Subcutaneous abdominal adipose tissue (tissue), 5 donors: ENCODE measurements at regions not wholly inside any gene's neighbourhood (a gene's known extent, or its start where the extent isn't known, plus 50 kb on each side); places are given as distances from the start of the nearest gene placed in this dataset.
"Not testable (repeated sequence)": the region's sequence is repeated elsewhere in the genome, so short reads cannot be mapped to it uniquely, and the experiment has no call there.

Experiments
- H3K27ac ChIP-seq: one replicate; pipeline ENCODE4 v1.7.0; 2013; ENCODE audit warnings: low read depth, mild to moderate bottlenecking, inconsistent platforms, low read length, moderate library complexity
- H3K27me3 ChIP-seq, 5 donors: one replicate each; pipeline ENCODE4 v1.7.0; 2013; ENCODE audit warnings: low read length in 5 of 5, inconsistent platforms in 1 of 5; ENCODE audit not compliant: control insufficient read depth in 5 of 5, insufficient read depth in 4 of 5
- H3K36me3 ChIP-seq, 5 donors: one replicate each; pipeline ENCODE4 v1.7.0; 2013; ENCODE audit warnings: low read length in 5 of 5; ENCODE audit not compliant: control insufficient read depth in 5 of 5, insufficient read depth in 5 of 5
- H3K4me1 ChIP-seq, 5 donors: one replicate each; pipeline ENCODE4 v1.7.0; 2013; ENCODE audit warnings: low read length in 5 of 5, mild to moderate bottlenecking in 3 of 5, moderate library complexity in 1 of 5; ENCODE audit not compliant: control insufficient read depth in 5 of 5, insufficient read depth in 5 of 5
- H3K4me3 ChIP-seq, 5 donors: one replicate each; pipeline ENCODE4 v1.7.0; 2013; ENCODE audit warnings: low read length in 5 of 5, low read depth in 1 of 5
- H3K9ac ChIP-seq, 5 donors: one replicate each; pipeline ENCODE4 v1.7.0; 2013; ENCODE audit warnings: low read length in 5 of 5, mild to moderate bottlenecking in 4 of 5, moderate library complexity in 3 of 5
- H3K9me3 ChIP-seq, 5 donors: one replicate each; pipeline ENCODE4 v1.7.0; 2013; ENCODE audit warnings: low read length in 5 of 5; ENCODE audit not compliant: control insufficient read depth in 5 of 5
- donor health status: healthy.
- donor health status: healthy.
- donor health status: healthy.
- donor health status: healthy.
- donor health status: healthy.

- Histone ChIP-seq H3K27me3 (no peaks in the 10 kb centered on the region), H3K27ac (no peak overlapping the region)
Measured at GRCh38 chr4:19494961-19495360, 756.7 kb upstream of the SLIT2 start.

DNA sequence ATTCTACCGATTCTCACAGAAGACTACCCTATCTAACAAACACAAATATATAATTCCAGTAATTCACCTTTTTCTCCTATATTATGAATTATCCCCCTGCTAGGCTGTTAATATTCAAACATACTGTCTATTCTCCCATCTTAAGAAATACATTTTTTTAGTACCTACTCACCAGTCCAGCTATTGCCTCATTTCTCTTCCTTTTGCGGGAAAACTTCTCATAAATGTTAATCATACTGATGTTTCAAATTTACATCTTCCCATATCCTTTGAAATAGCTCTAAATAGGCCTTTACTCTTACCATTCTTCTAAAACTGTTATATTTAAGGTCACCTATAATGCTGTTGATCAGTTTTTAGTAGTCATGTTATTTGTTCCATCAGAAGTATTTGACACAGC lies 759.1 kb upstream of the SLIT2 start:
- Histone ChIP-seq H3K9me3 (no peaks in the 10 kb centered on the region), H3K4me3 (no peak overlapping the region), H3K4me1 (no peaks in the 10 kb centered on the region), H3K27me3 (no peaks in the 10 kb centered on the region), H3K36me3 (no peaks in the 10 kb centered on the region), H3K9ac (no peak overlapping the region), H3K27ac (no peak overlapping the region)

More at GRCh38 chr4:19494961-19495360, 756.7 kb upstream of the SLIT2 start:
- Histone ChIP-seq H3K4me1 (no peaks in the 10 kb centered on the region), H3K9ac (no peak overlapping the region), H3K4me3 (no peak overlapping the region), H3K36me3 (no peaks in the 10 kb centered on the region), H3K9me3 (no peaks in the 10 kb centered on the region)

GRCh38 chr4:19486400-19486799 lies 765.3 kb upstream of the SLIT2 start:
- no peaks in the 10 kb centered on the region for H3K4me1 ChIP-seq
- H3K9me3 ChIP-seq = no peaks in the 10 kb centered on the region
- no peak overlapping the region for H3K4me3 ChIP-seq
- no peak overlapping the region for H3K27ac ChIP-seq
- H3K9ac ChIP-seq = no peak overlapping the region
- H3K36me3 ChIP-seq = no peaks in the 10 kb centered on the region
- no peaks in the 10 kb centered on the region for H3K27me3 ChIP-seq

GRCh38 chr4:19478791-19479190 lies 772.9 kb upstream of the SLIT2 start:
- Histone ChIP-seq H3K36me3 (no peaks in the 10 kb centered on the region), H3K9me3 (no peaks in the 10 kb centered on the region), H3K4me1 (peaks cover 0 to 3% (median under 1%) of the 10 kb centered on the region in 5 donors), H3K27me3 (no peaks in the 10 kb centered on the region), H3K9ac (no peak overlapping the region), H3K27ac (no peak overlapping the region), H3K4me3 (no peak overlapping the region)

DNA sequence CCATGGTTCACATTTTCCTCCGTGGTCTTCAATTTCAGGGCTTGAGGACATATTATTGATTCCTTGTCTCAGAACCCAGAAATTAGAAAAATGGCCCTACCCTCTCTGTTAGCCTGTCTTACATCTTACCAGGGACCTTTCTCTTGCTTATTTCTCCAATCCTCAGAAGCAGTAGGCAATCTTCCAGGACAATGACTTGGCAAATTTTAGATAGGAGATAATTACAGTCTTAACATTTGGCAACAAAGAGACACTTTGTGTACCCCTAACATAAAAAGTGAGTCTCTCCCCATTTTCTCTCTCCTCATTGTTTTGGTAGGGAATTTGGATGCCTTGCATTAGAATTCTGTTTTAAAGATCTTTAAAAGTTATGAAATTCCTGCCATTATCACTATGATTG lies 778.1 kb upstream of the SLIT2 start:
- Histone ChIP-seq H3K27me3 (no peaks in the 10 kb centered on the region), H3K36me3 (no peaks in the 10 kb centered on the region)

DNA sequence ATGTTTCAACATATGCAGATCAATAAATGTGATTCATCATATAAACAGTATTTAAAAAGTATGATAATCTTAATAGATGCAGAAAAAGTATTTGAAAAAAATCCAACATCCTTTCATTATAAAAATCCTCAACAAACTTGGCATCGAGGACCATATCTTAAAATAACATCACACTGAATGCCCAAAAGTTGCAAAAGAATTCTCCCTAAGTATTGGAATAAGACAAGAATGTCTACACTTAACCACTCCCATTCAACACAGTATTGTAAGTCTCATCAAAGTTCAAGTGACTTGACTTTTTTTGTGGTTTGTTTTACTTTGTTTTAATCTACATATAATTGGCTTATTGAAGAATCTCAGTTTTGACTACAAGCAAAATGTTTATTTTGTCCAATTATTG lies 779.0 kb upstream of the SLIT2 start:
- H3K9me3 ChIP-seq = no peaks in the 10 kb centered on the region
- no peak overlapping the region for H3K9ac ChIP-seq
- H3K27me3 ChIP-seq = no peaks in the 10 kb centered on the region
- no peak overlapping the region for H3K4me3 ChIP-seq
- H3K27ac ChIP-seq = no peak overlapping the region
- peaks cover 0 to 17% (median 6%) of the 10 kb centered on the region in 5 donors for H3K4me1 ChIP-seq
- H3K36me3 ChIP-seq = no peaks in the 10 kb centered on the region

More for the DNA sequence above, 778.1 kb upstream of the SLIT2 start:
- peaks cover 0 to 17% (median 6%) of the 10 kb centered on the region in 5 donors for H3K4me1 ChIP-seq
- H3K9ac ChIP-seq = no peak overlapping the region
- no peak overlapping the region for H3K27ac ChIP-seq
- H3K9me3 ChIP-seq = no peaks in the 10 kb centered on the region
- H3K4me3 ChIP-seq = no peak overlapping the region

DNA sequence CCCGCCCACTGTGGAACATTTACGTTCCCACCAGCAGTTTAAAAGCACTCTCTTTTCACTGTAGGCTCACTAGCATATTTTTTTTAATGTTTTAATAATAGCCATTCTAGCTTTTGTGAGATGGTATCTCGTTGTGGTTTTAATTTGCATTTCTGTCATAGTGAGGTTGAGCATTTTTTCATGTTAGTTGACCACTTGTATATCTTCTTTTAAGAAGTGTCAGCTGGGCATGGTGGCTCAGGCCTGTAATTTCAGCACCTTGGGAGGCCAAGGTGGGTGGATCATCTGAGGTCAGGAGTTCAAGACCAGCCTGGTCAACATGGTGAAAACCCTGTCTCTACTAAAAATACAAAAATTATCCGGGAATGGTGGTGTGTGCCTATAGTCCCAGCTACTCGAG lies 781.7 kb upstream of the SLIT2 start:
- H3K27ac ChIP-seq, H3K4me3 ChIP-seq, H3K9me3 ChIP-seq, H3K36me3 ChIP-seq, H3K27me3 ChIP-seq, H3K9ac ChIP-seq: not testable (repeated sequence)
- peaks cover 0 to 17% (median 6%) of the 10 kb centered on the region in 5 donors for H3K4me1 ChIP-seq

- no peak overlapping the region for H3K4me3 ChIP-seq
- H3K27me3 ChIP-seq = no peaks in the 10 kb centered on the region
- H3K27ac ChIP-seq = no peak overlapping the region
- H3K4me1 ChIP-seq = no peaks in the 10 kb centered on the region
- H3K36me3 ChIP-seq = no peaks in the 10 kb centered on the region
- H3K9me3 ChIP-seq = no peaks in the 10 kb centered on the region
- no peak overlapping the region for H3K9ac ChIP-seq
Measured at GRCh38 chr4:19462117-19462516, 789.6 kb upstream of the SLIT2 start.

- Histone ChIP-seq H3K4me1 (no peaks in the 10 kb centered on the region), H3K9ac (no peak overlapping the region), H3K36me3 (no peaks in the 10 kb centered on the region), H3K27me3 (no peaks in the 10 kb centered on the region), H3K27ac (no peak overlapping the region), H3K4me3 (no peak overlapping the region), H3K9me3 (peaks cover 0 to 4% (median 0%) of the 10 kb centered on the region in 5 donors)
Measured at GRCh38 chr4:19455850-19456602, 795.7 kb upstream of the SLIT2 start.

GRCh38 chr4:19455196-19455595 lies 796.5 kb upstream of the SLIT2 start:
- H3K27ac ChIP-seq = no peak overlapping the region
- H3K4me1 ChIP-seq = no peaks in the 10 kb centered on the region
- no peaks in the 10 kb centered on the region for H3K36me3 ChIP-seq
- no peak overlapping the region for H3K4me3 ChIP-seq
- H3K9me3 ChIP-seq = peaks cover 0 to 4% (median 0%) of the 10 kb centered on the region in 5 donors
- no peak overlapping the region for H3K9ac ChIP-seq
- H3K27me3 ChIP-seq = no peaks in the 10 kb centered on the region
